ENCODE measurements at regions not wholly inside any gene's neighbourhood (a gene's known extent, or its start where the extent isn't known, plus 50 kb on each side); places are given as distances from the start of the nearest gene placed in this dataset.
"Not testable (repeated sequence)": the region's sequence is repeated elsewhere in the genome, so short reads cannot be mapped to it uniquely, and the experiment has no call there.

GRCh38 chr1:191083090-191083489 lies 605.4 kb upstream of the BRINP3 start:
- TF ChIP-seq CTCF (conservative IDR thresholded peaks at IDR 0.05; ENCODE audit: low read length); EZH2phosphoT487 (IDR thresholded peaks at IDR 0.05; ENCODE audit: borderline replicate concordance, low read depth, low read length): not testable (repeated sequence)

Measured in OCI-LY7 (cell line).